Urinary bladder (tissue), 3 donors: ENCODE measurements at regions not wholly inside any gene's neighbourhood (a gene's known extent, or its start where the extent isn't known, plus 50 kb on each side); places are given as distances from the start of the nearest gene placed in this dataset.

Source experiments
- DNase-seq: peaks from one replicate; pipeline ENCODE4 v3.0.0-alpha.2; 2015; ENCODE audit errors: extremely low spot score
- H3K27ac ChIP-seq: one replicate; pipeline ENCODE4 v1.5.1; 2013; ENCODE audit warnings: low read depth, mild to moderate bottlenecking, moderate library complexity
- H3K36me3 ChIP-seq: one replicate; pipeline ENCODE4 v1.6.1; 2013; ENCODE audit warnings: mild to moderate bottlenecking, moderate library complexity; ENCODE audit not compliant: insufficient read depth
- H3K4me1 ChIP-seq: one replicate; pipeline ENCODE4 v1.6.1; 2013; ENCODE audit warnings: mild to moderate bottlenecking, moderate library complexity; ENCODE audit not compliant: insufficient read depth
- H3K4me3 ChIP-seq: one replicate; pipeline ENCODE4 v1.5.1; 2013; ENCODE audit warnings: low read depth, low read length
- WGBS: extraction: QIAGEN DNeasy Blood & Tissue Kit; methylation state at CpG from one replicate; pipeline ENCODE4 v1.1.7; 2013; 5-methylcytosine and 5-hydroxymethylcytosine counted together
- donor health status: healthy with polysubstance abuse.
- donor health status: healthy.

GRCh38 chr6:4692664-4693063, 83.5 kb upstream of the CDYL start:
- 95% methylated on average over 3 of the region's 3 CpGs for WGBS
- Histone ChIP-seq H3K27ac (no peak overlapping the region), H3K36me3 (no peaks in the 10 kb centered on the region), H3K4me1 (no peaks in the 10 kb centered on the region), H3K4me3 (no peak overlapping the region)
- no peak for DNase-seq

- H3K4me3 ChIP-seq = no peak overlapping the region
- no peak for DNase-seq
Measured at GRCh38 chr6:4687989-4688947, 87.9 kb upstream of the CDYL start.

DNA sequence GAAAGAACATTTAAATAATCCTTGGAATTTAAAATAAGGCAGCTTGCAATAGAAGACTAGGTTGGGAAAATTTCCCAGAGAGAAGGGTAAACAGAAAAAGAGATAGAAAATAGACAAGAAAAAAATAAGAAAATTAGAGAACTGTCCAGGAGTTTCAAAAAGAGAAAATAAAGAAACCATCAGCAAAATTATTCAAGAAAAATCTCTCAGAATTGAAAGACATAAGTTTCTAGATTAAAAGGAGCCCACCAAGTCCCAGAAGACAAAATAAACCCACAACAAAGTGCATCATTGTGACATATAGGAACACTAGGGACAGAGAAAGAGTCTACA, 88.6 kb upstream of the CDYL start:
- Histone ChIP-seq H3K36me3 (no peaks in the 10 kb centered on the region), H3K27ac (no peak overlapping the region), H3K4me1 (no peaks in the 10 kb centered on the region), H3K4me3 (no peak overlapping the region)
- no peak for DNase-seq

More at GRCh38 chr6:4687989-4688947, 87.9 kb upstream of the CDYL start:
- no peak overlapping the region for H3K27ac ChIP-seq
- H3K4me1 ChIP-seq = no peaks in the 10 kb centered on the region
- no peaks in the 10 kb centered on the region for H3K36me3 ChIP-seq
- 68% methylated on average over 14 of the region's 14 CpGs for WGBS

DNA sequence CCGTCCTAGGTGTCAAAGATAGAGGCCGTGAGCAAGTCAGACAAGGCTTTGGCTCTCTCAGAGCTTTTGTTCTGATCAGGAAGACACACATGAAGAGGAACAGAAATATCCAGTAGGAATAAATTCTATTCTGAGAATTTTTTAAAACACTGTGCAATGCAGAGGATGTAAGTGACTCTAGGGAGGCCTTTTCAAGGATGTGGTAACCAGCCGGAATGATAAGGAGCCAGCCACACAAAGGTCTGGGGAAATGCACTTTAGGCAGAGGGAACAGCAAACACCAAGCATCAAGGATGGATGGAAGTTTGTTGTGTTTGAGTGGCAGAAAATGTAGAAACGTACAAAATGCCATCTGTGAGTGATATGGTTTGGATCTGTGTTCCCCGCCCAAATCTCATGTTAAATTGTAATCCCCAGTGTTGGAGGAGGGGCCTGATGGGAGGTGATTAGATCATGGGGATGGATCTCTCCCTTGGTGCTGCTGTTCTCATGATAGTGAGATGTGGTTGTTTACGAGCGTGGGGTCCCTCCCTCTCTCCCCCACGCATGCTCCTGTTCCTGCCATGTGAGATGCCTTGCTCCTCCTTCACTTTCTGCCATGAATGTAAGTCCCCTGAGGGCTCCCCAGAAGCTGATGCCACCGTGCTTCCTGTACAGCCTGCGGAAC, 93.6 kb upstream of the CDYL start:
- no peaks in the 10 kb centered on the region for H3K36me3 ChIP-seq
- 82% methylated on average over 10 of the region's 10 CpGs for WGBS
- H3K4me3 ChIP-seq = no peak overlapping the region
- no peak overlapping the region for H3K27ac ChIP-seq
- DNase-seq = no peak
- no peaks in the 10 kb centered on the region for H3K4me1 ChIP-seq

GRCh38 chr6:4678506-4679300, 97.5 kb upstream of the CDYL start:
- Histone ChIP-seq H3K36me3 (no peaks in the 10 kb centered on the region), H3K27ac (no peak overlapping the region), H3K4me3 (no peak overlapping the region), H3K4me1 (no peaks in the 10 kb centered on the region)
- 82% methylated on average over 7 of the region's 7 CpGs for WGBS
- no peak for DNase-seq

GRCh38 chr6:4677751-4678065, 98.5 kb upstream of the CDYL start:
- WGBS = 82% methylated on average over 4 of the region's 4 CpGs
- DNase-seq = no peak

GRCh38 chr6:4677011-4677750, 99.0 kb upstream of the CDYL start:
- no peak overlapping the region for H3K4me3 ChIP-seq
- H3K27ac ChIP-seq = no peak overlapping the region
- no peak for DNase-seq
- 90% methylated on average over 11 of the region's 11 CpGs for WGBS
- H3K4me1 ChIP-seq = no peaks in the 10 kb centered on the region
- no peaks in the 10 kb centered on the region for H3K36me3 ChIP-seq

More at GRCh38 chr6:4677751-4678065, 98.5 kb upstream of the CDYL start:
- H3K36me3 ChIP-seq = no peaks in the 10 kb centered on the region
- H3K27ac ChIP-seq = no peak overlapping the region
- no peak overlapping the region for H3K4me3 ChIP-seq
- no peaks in the 10 kb centered on the region for H3K4me1 ChIP-seq

DNA sequence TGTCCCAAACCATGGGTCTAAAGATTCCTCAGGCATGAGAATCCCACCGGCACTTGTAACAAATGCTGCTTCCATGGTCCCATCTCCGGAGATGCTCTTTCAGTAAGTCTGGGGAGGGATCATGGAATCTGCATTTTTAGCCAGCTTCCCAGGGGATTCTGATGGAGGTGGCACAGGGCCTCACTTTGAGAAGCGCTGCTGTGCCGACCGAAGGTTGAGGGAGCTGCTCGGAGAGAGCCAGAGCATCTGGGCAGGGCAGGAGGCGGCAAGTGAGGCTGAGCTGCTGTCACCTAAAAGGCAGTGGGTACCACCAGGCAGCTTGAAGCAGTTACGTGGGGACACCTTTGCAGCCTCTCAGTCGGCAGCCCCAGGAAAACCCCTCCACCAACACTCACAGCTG, 100.2 kb upstream of the CDYL start:
- Histone ChIP-seq H3K36me3 (no peaks in the 10 kb centered on the region), H3K4me1 (no peaks in the 10 kb centered on the region), H3K27ac (no peak overlapping the region), H3K4me3 (no peak overlapping the region)
- 87% methylated on average over 9 of the region's 9 CpGs for WGBS
- no peak for DNase-seq

GRCh38 chr6:4675121-4675520, 101.1 kb upstream of the CDYL start:
- Histone ChIP-seq H3K36me3 (no peaks in the 10 kb centered on the region), H3K4me3 (no peak overlapping the region), H3K27ac (no peak overlapping the region), H3K4me1 (no peaks in the 10 kb centered on the region)
- WGBS = 55% methylated on average over 6 of the region's 6 CpGs
- DNase-seq = no peak

DNA sequence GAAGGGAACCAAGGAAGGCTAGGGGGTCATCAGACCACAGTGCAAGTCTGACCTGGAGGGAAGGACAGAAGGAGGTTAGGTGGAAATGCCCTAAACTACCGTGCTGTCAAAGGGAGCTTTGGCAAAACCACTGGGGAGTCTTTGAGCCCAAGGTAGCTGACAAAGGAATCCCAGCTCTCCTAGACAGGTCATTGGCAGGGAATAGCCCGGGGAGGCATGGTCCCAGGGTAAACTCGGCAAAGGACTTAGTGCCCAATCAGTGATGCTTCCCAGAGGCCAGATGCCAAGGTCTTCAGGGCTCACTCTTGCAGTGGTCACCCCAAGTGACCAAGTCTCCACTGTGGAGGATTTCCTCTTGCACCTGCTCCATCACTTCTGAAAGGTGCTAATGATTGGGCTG, 102.3 kb upstream of the CDYL start:
- no peaks in the 10 kb centered on the region for H3K4me1 ChIP-seq
- no peak for DNase-seq
- H3K4me3 ChIP-seq = no peak overlapping the region
- H3K27ac ChIP-seq = no peak overlapping the region
- no peaks in the 10 kb centered on the region for H3K36me3 ChIP-seq
- WGBS = 90% methylated on average over 3 of the region's 3 CpGs

DNA sequence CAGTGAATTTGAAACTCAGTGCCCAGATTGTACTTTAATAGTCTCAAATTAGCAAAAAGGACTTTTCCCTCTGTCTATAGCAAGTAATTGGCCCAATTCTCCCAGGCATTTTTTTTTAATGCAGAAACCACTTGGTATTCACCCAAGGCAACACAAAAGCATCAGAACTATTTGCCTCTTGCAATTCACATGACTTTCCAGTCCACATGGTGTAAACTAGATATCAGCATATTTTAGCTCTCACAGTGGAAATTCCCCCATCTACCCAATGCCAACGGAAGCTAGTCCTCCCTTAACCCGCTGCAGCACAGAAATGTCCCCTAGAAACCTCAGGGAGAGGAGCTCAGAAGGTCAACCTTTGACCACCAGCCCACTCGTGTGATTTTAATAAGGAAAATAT, 103.4 kb upstream of the CDYL start:
- H3K4me1 ChIP-seq = no peaks in the 10 kb centered on the region
- WGBS = 71% methylated on average over 3 of the region's 3 CpGs
- H3K36me3 ChIP-seq = no peaks in the 10 kb centered on the region
- no peak overlapping the region for H3K4me3 ChIP-seq
- H3K27ac ChIP-seq = no peak overlapping the region
- no peak for DNase-seq

DNA sequence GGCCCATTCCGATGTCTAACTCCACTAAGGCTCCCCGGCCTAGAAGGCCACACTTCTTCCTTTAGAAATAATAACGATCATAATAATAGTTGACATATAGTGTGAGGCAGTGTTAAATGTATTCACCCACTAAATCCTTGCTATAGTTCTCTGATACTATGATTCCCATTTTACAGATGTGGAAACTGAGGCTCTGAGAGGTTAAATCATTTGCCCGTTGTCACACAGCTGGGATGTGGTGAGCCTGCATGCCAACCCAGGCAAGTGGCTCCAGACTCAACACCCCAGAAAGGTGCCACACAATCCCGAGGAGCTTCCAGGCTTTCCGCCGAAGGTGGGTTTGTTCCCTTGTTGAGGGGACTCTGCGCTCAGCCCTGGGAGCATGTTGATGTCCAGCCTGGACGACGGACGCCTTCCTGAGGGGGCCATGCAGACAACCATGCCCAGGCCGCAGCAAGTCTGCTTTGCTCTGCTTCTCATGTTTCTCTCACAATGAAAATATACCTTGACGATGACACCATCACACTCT, 104.6 kb upstream of the CDYL start:
- no peaks in the 10 kb centered on the region for H3K36me3 ChIP-seq
- 91% methylated on average over 12 of the region's 13 CpGs for WGBS

GRCh38 chr6:4670824-4671409, 105.3 kb upstream of the CDYL start:
- Histone ChIP-seq H3K36me3 (no peaks in the 10 kb centered on the region), H3K4me1 (no peaks in the 10 kb centered on the region), H3K4me3 (no peak overlapping the region), H3K27ac (no peak overlapping the region)
- 86% methylated on average over 2 of the region's 2 CpGs for WGBS
- DNase-seq = no peak

More for the DNA sequence above, 104.6 kb upstream of the CDYL start:
- no peak for DNase-seq
- Histone ChIP-seq H3K4me1 (no peaks in the 10 kb centered on the region), H3K4me3 (no peak overlapping the region), H3K27ac (no peak overlapping the region)
